ENCODE measurements at regions not wholly inside any gene's neighbourhood (a gene's known extent, or its start where the extent isn't known, plus 50 kb on each side); places are given as distances from the start of the nearest gene placed in this dataset.

GRCh38 chr22:49026494-49027367 lies 800.9 kb downstream of the BRD1 start:
- H3K18ac ChIP-seq (ENCODE audit: low read depth, low read length), result no peak overlapping the region
- intact Hi-C loops (cut with micrococcal nuclease) (no loop called here), in situ Hi-C loops (cut with MboI; ENCODE audit: low sequenced_read_pairs) (no loop called here), dilution Hi-C loops (cut with HindIII; ENCODE audit: low sequenced_read_pairs, unreplicated experiment) (no loop called here)
- H4K20me1 ChIP-seq (ENCODE audit: insufficient read depth, low read length), result no peaks in the 10 kb centered on the region
- H3K23ac ChIP-seq (ENCODE audit: low read depth, low read length), result no peak overlapping the region
- BruUV-seq (replicated peaks), result no TSS peak
- WGBS, 2 experiments (ENCODE audit: extremely low coverage in 2 of 2, insufficient read length in 1 of 2), result 28% methylated on average over 6 of the region's 12 CpGs; no CpG with 5 or more reads in 1 of the 2 experiments
- H3K4me2 ChIP-seq (ENCODE audit: low read depth, low read length), result no peak overlapping the region
- DNase-seq (no peak), ATAC-seq (ENCODE audit: low read depth) (no peak)
- CTCF ChIA-PET, result no interaction called here
- H4K91ac ChIP-seq (ENCODE audit: insufficient read depth, low read depth, low read length), result no peak overlapping the region
- H3K27me3 ChIP-seq (ENCODE audit: control insufficient read depth, insufficient read depth, low read length), result no peaks in the 10 kb centered on the region
- no peak overlapping the region for H3K27ac ChIP-seq (ENCODE audit: insufficient read depth, low read length)
- no peak overlapping the region for H3K4ac ChIP-seq (ENCODE audit: low read depth, low read length)
- H3K9ac ChIP-seq (ENCODE audit: low read depth, low read length), result no peak overlapping the region
- POLR2A ChIA-PET (ENCODE audit: unreplicated experiment), result no interaction called here
- H3K14ac ChIP-seq (replicated peaks; ENCODE audit: low read depth, low read length), result no peak overlapping the region
- no peaks in the 10 kb centered on the region for H3K4me1 ChIP-seq (ENCODE audit: control insufficient read depth, insufficient read depth, low read length)
- H3K9me3 ChIP-seq (ENCODE audit: control insufficient read depth, insufficient read depth, low read length), result peaks cover 61% of the 10 kb centered on the region
- no peak overlapping the region for H4K8ac ChIP-seq (ENCODE audit: low read depth in 2 of 2, low read length in 2 of 2)
- H2BK5ac ChIP-seq (ENCODE audit: low read depth, low read length, poor library complexity, severe bottlenecking), result no peak overlapping the region
- no peak overlapping the region for H2BK120ac ChIP-seq (ENCODE audit: low read depth, low read length)
- H3K79me1 ChIP-seq (ENCODE audit: low read depth in 1 of 2, low read length in 2 of 2), result no peaks in the 10 kb centered on the region
- no peak overlapping the region for H2AK9ac ChIP-seq (replicated peaks; ENCODE audit: low read depth, low read length, poor library complexity)
- H3K36me3 ChIP-seq (ENCODE audit: control insufficient read depth, insufficient read depth, low read length), result no peaks in the 10 kb centered on the region
- no peak overlapping the region for H2AFZ ChIP-seq (replicated peaks; ENCODE audit: low read length, poor library complexity)
- H2AK5ac ChIP-seq (ENCODE audit: low read depth, low read length), result no peak overlapping the region
- H2BK15ac ChIP-seq (ENCODE audit: low read depth, low read length), result no peak overlapping the region
- no peak for TF ChIP-seq POLR2A (IDR thresholded peaks at IDR 0.05; ENCODE audit: low read depth, low read length)
- TF ChIP-seq CHD1 (IDR thresholded peaks at IDR 0.05; ENCODE audit: low read depth, low read length), result no peak
- no peak for TF ChIP-seq MXI1 (IDR thresholded peaks at IDR 0.05; ENCODE audit: borderline replicate concordance, low read depth, low read length)
- TF ChIP-seq USF2 (IDR thresholded peaks at IDR 0.05; ENCODE audit: low read depth, low read length), result no peak
- TF ChIP-seq ELK1 (IDR thresholded peaks at IDR 0.05; ENCODE audit: borderline replicate concordance, low read depth, low read length), result no peak
- no peak for TF ChIP-seq CTCF (conservative IDR thresholded peaks at IDR 0.05; ENCODE audit: low read depth, low read length)
- TF ChIP-seq CEBPB (IDR thresholded peaks at IDR 0.05; ENCODE audit: low read depth, low read length), result no peak
- no peak for TF ChIP-seq SMC3 (IDR thresholded peaks at IDR 0.05; ENCODE audit: low read depth, low read length)
- no peak overlapping the region for H3K4me3 ChIP-seq (ENCODE audit: insufficient read depth, low read depth, low read length)
- H3K9me1 ChIP-seq (ENCODE audit: insufficient read depth, low read length), result no peaks in the 10 kb centered on the region
- H4K5ac ChIP-seq (ENCODE audit: low read depth, low read length), result no peak overlapping the region
- no peak overlapping the region for H2BK20ac ChIP-seq (ENCODE audit: low read depth, low read length)
- no peak overlapping the region for H3K56ac ChIP-seq (ENCODE audit: extremely low read depth, insufficient read depth, low read length)

All from IMR-90 (cell line).